ENCODE measurements at regions not wholly inside any gene's neighbourhood (a gene's known extent, or its start where the extent isn't known, plus 50 kb on each side); places are given as distances from the start of the nearest gene placed in this dataset.

GRCh38 chr10:126781450-126782216 lies 111.1 kb upstream of the C10orf90 start:
- no peak for DNase-seq
- in situ Hi-C loops (cut with MboI; ENCODE audit: low pct_unique_long_range_greater_than_20kb, low sequenced_read_pairs), result no loop called here

DNA sequence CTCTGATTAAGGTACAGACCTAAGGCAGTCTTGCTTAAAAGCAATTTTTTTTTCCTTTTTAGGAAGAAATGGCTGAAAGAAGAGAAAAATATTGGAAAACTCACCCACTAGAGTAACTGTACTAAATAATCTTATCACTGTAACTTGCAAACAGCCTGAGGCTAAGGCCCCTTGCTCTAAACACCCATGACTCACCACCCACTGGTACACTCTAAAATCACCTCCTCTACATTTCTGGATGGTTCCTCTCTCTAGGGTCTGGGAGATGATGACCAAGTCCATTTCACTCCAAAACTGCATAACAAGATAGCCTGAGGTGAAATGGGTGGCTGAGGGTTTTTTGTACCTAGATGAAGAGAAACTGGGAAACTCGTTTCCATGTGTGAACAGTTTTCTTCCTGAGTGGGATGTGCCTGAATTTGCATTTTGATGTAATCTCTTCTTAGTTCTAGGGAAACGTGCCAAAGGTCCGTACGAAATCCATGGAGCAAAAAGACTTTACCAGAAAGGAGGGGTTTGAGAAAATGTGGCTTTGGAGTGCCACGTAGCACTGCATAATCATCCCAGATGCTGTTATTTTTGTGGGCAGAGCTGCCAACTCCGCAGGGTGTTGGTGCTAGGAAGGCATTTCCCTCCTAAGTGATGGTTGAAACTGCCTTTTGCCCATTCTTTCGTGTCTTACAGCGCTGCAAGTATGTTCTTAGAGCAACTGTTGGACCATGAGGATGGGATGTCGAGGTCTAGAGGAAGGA lies 113.5 kb upstream of the C10orf90 start:
- in situ Hi-C loops (cut with MboI; ENCODE audit: low pct_unique_long_range_greater_than_20kb, low sequenced_read_pairs), result no loop called here
- no peak for DNase-seq

DNA sequence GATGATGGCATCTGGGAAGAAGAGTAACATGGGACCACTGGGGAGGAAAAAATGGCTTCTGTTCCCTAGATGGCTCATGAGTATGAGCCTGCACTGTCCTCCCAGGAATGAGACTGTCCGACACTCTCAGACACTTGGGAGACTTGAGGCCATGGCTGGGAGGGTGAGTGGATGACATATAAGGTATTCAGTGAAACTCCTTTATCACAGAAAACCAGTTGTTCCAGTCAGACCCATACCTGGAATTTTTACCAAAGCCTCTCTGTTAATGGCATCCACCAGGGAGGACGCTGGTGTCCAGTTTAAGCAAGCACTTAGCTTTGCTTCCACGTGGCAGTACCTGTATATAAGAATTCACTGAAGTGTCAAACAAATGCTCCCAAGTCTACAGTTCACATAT lies 116.7 kb upstream of the C10orf90 start:
- in situ Hi-C loops (cut with MboI; ENCODE audit: low pct_unique_long_range_greater_than_20kb, low sequenced_read_pairs), result no loop called here
- DNase-seq, result no peak

- in situ Hi-C loops (cut with MboI; ENCODE audit: low pct_unique_long_range_greater_than_20kb, low sequenced_read_pairs), result no loop called here
- DNase-seq, result no peak
Observed at GRCh38 chr10:126795318-126795717, 109.9 kb upstream of the DOCK1 start.

- DNase-seq, result no peak
- in situ Hi-C loops (cut with MboI; ENCODE audit: low pct_unique_long_range_greater_than_20kb, low sequenced_read_pairs), result no loop called here
Observed at GRCh38 chr10:126798649-126799048, 106.6 kb upstream of the DOCK1 start.

GRCh38 chr10:126803394-126803793 lies 101.8 kb upstream of the DOCK1 start:
- in situ Hi-C loops (cut with MboI; ENCODE audit: low pct_unique_long_range_greater_than_20kb, low sequenced_read_pairs), result no loop called here
- DNase-seq, result no peak

- in situ Hi-C loops (cut with MboI; ENCODE audit: low pct_unique_long_range_greater_than_20kb, low sequenced_read_pairs), result no loop called here
- no peak for DNase-seq
Observed at GRCh38 chr10:126804396-126804795, 100.8 kb upstream of the DOCK1 start.

DNA sequence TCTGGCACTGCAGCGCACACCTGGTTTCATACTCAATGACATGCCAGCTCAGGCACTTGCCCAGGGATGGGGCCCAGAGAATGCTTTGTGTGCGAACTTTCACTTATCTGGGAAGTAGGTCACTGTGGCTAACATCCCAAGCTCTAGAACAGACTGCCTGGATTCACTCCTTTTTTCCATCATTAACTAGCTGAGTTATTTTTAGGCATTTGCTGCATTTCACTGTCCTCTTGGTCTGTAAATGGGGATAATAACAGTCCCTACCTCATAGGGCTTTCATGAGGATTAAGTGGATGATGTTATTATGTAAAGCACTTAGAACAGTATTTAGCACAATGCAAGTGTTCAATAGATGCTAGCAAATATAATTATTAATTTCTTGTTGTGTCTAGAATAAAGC lies 98.7 kb upstream of the DOCK1 start:
- in situ Hi-C loops (cut with MboI; ENCODE audit: low pct_unique_long_range_greater_than_20kb, low sequenced_read_pairs), result no loop called here
- no peak for DNase-seq

DNA sequence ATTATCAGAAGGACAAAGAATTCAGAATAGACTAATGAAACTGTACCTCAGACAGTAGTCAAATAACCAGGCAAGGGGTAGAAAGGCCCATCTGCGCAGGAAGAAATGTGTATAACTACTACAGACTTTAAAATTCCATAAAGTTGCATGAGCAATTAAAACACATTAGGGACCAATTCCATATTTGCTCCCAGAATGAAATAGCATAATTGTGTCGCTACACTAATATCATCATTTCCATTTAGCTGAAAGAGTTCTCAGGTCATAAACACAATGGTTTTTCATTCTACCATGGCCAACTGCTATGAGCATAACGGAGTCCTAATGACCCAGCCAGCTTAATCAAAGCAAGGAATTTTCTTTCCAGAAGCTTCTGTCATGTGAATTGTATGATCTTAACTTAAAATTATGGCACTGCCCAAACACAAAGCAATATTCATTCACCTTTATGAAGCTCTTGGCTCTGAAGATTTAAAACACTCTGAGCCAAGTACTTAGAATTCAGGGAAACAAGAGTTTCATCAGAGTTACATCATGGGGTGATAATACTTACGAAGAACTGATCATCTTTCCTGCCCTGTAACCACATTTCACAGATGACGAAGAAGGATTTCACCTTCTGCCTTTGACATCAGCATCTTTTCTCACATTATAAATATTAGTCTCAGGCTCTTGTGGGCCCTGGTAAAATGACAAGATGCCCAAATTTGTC lies 98.1 kb upstream of the DOCK1 start:
- no peak for DNase-seq
- in situ Hi-C loops (cut with MboI; ENCODE audit: low pct_unique_long_range_greater_than_20kb, low sequenced_read_pairs), result no loop called here

- no peak for DNase-seq
- in situ Hi-C loops (cut with MboI; ENCODE audit: low pct_unique_long_range_greater_than_20kb, low sequenced_read_pairs), result no loop called here
Observed at GRCh38 chr10:126808103-126808502, 97.1 kb upstream of the DOCK1 start.

DNA sequence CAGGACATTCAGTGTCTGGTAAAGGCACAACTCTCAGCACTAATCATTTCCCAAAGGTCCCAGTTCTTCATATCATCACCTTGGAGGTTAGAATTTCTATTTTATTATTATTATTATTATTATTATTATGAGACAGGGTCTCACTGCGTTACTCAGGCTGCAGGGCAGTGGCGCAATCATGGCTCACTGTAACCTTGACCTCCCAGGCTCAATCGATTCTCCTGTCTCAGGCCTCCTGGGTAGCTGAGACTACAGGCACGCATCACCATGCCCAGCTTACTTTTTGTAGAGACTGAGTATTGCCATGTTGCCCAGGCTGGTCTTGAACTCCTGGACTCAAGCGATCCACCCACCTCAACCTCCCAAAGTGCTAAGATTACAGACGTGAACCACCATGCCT lies 91.8 kb upstream of the DOCK1 start:
- in situ Hi-C loops (cut with MboI; ENCODE audit: low pct_unique_long_range_greater_than_20kb, low sequenced_read_pairs), result no loop called here
- DNase-seq, result no peak

- no peak for DNase-seq
- in situ Hi-C loops (cut with MboI; ENCODE audit: low pct_unique_long_range_greater_than_20kb, low sequenced_read_pairs), result no loop called here
Observed at GRCh38 chr10:126833542-126833941, 71.7 kb upstream of the DOCK1 start.

DNA sequence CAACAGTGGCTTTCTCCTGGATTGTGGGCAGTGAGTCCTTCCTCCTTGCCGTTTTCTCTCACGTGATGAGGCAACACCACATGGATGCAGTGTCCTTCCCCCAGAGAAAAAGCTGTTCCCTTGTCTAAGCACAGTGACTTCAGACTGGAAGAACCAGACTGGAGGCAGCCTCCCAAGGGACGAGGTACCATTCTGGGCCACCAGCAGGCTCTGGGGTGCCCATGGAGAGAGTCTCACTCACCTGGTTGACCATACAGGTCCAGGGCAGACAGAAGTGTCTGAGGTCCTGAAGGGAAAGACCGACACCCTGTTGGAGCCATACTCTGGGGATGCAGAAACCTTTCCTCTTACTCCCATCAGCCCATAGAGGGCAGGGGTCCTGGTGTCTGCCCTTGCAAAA lies 69.2 kb upstream of the DOCK1 start:
- DNase-seq, result no peak
- in situ Hi-C loops (cut with MboI; ENCODE audit: low pct_unique_long_range_greater_than_20kb, low sequenced_read_pairs), result no loop called here

DNA sequence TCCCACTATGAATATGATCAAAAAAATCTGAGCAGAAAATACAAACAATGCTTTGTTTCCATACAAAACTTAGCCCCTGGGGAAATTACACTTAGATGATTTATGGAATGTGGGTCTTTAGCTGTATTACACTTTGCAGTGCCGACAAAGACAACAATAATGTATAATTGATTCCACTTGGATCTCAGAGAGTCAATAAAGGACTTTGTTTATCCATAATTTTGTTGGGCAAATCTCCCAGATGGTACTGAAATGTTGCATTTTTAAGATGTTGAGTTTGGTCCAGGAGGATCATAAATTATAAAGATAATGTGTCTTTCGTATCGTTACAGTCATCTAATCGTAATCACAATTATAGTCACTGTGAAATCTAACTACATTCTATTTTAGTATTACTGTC lies 66.9 kb upstream of the DOCK1 start:
- in situ Hi-C loops (cut with MboI; ENCODE audit: low pct_unique_long_range_greater_than_20kb, low sequenced_read_pairs), result no loop called here
- no peak for DNase-seq

GRCh38 chr10:126839094-126839761 lies 66.0 kb upstream of the DOCK1 start:
- in situ Hi-C loops (cut with MboI; ENCODE audit: low pct_unique_long_range_greater_than_20kb, low sequenced_read_pairs), result no loop called here
- no peak for DNase-seq

DNA sequence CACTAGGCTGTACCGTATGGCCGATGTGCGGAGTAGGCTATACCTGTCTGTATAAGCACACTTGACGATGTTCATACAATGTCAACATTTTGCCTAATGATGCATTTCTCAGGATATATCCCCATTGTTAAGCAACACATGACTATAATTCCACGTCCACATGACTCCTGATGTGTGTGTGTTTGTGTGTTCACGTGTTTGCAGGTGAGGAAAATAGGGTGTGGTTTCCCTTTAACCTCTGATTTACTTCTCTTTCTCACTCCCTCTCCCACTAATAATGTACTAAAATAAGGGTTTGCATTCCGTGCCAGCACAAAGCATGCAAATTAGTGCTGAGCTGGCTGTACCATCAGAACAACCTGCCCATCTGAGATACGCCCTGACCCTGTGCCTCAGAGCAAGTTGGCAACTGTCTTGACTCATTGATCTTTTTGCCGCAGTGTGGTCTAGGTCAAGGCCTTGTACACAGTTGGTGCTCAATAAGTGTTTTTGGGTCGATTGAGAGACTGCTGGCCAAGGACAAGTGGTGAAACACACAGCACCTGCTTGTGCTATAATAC lies 64.6 kb upstream of the DOCK1 start:
- in situ Hi-C loops (cut with MboI; ENCODE audit: low pct_unique_long_range_greater_than_20kb, low sequenced_read_pairs), result no loop called here
- no peak for DNase-seq

DNA sequence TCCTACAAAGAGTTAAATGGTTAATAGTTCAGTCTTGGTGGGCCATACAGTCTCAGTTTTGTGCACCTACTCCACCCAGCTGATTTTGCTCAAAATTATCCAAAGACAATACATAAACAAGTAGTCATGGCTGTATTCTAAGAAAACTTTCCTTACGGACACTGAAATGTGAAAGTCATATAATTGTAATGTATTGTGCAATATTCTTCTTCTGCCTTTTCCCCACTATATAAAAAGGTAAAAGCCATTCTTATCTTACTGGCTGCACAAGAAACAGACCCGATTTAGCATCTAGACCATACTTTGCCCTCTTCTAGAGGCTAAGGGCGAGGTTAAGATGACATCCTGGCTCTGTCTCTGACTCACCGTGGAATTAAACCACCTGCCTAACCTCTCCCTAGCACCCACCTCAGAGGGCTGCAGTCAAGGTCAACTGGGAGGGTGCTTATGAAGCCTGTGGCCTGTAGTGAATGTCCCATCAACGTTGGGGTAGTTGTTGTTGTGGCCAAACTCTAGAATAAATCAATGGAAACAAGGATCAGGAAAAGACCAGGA lies 63.8 kb upstream of the DOCK1 start:
- DNase-seq, result no peak
- in situ Hi-C loops (cut with MboI; ENCODE audit: low pct_unique_long_range_greater_than_20kb, low sequenced_read_pairs), result no loop called here

GRCh38 chr10:126842356-126842755 lies 62.9 kb upstream of the DOCK1 start:
- no peak for DNase-seq
- in situ Hi-C loops (cut with MboI; ENCODE audit: low pct_unique_long_range_greater_than_20kb, low sequenced_read_pairs), result no loop called here

GRCh38 chr10:126842836-126843235 lies 62.4 kb upstream of the DOCK1 start:
- in situ Hi-C loops (cut with MboI; ENCODE audit: low pct_unique_long_range_greater_than_20kb, low sequenced_read_pairs), result no loop called here
- DNase-seq, result no peak
